Vagina (tissue), 2 donors: ENCODE measurements at regions not wholly inside any gene's neighbourhood (a gene's known extent, or its start where the extent isn't known, plus 50 kb on each side); places are given as distances from the start of the nearest gene placed in this dataset.

ENCODE experiments used
- CTCF ChIP-seq, 3 experiments: fragments of 450-650 bp in 2 of 3; fragments of 200-600 bp in 1 of 3; sonication (generic) in 1 of 3; IDR thresholded peaks; one replicate each; pipeline ENCODE4 v1.5.1; 2017 to 2019; ENCODE audit warnings: antibody characterized with exemption in 3 of 3, mild to moderate bottlenecking in 2 of 3, moderate library complexity in 2 of 3
- POLR2A ChIP-seq, 2 donors: fragments of 450-650 bp; IDR thresholded peaks; one replicate each; pipeline ENCODE4 v1.6.1; 2017; ENCODE audit warnings: antibody characterized with exemption in 2 of 2, mild to moderate bottlenecking in 2 of 2, moderate library complexity in 2 of 2

GRCh38 chr2:38145236-38145635 is 69.3 kb upstream of the CYP1B1 start:
- no peak for TF ChIP-seq CTCF (IDR thresholded peaks at IDR 0.05)
- no peak for TF ChIP-seq POLR2A (IDR thresholded peaks at IDR 0.05)
